ENCODE measurements at regions not wholly inside any gene's neighbourhood (a gene's known extent, or its start where the extent isn't known, plus 50 kb on each side); places are given as distances from the start of the nearest gene placed in this dataset.

- no peak overlapping the region for H3K9ac ChIP-seq (ENCODE audit: insufficient read depth, low read length)
- no peak overlapping the region for H3K4me2 ChIP-seq (ENCODE audit: extremely low read depth, insufficient read depth, low read length)
- no peaks in the 10 kb centered on the region for H3K36me3 ChIP-seq (ENCODE audit: control insufficient read depth, insufficient read depth, low read length)
- H3K4me1 ChIP-seq (ENCODE audit: control insufficient read depth, extremely low read depth, insufficient read depth, low read length), result no peaks in the 10 kb centered on the region
- no peak overlapping the region for H3K27ac ChIP-seq (ENCODE audit: insufficient read depth, low read length)
- H2AFZ ChIP-seq (ENCODE audit: low read length), result no peak overlapping the region
- H3K9me3 ChIP-seq (ENCODE audit: control insufficient read depth, insufficient read depth, low read depth, low read length), result no peaks in the 10 kb centered on the region
- no peaks in the 10 kb centered on the region for H3K27me3 ChIP-seq (ENCODE audit: control insufficient read depth, insufficient read depth, low read length)
- no peaks in the 10 kb centered on the region for H3K79me2 ChIP-seq (ENCODE audit: control insufficient read depth, insufficient read depth, low read length)
- no peak for DNase-seq (ENCODE audit: low read depth in 2 of 2)
- H3K4me3 ChIP-seq (replicated peaks in 1 of 4; ENCODE audit: control extremely low read depth in 1 of 4, insufficient read depth in 1 of 4, low read depth in 3 of 4, low read length in 4 of 4), result no peak overlapping the region
- H4K20me1 ChIP-seq (ENCODE audit: control insufficient read depth, extremely low read depth, insufficient read depth, low read length), result no peaks in the 10 kb centered on the region
- TF ChIP-seq EZH2 (IDR thresholded peaks at IDR 0.05; ENCODE audit: low read length, missing control alignments), result no peak
- no peak for TF ChIP-seq CTCF (conservative IDR thresholded peaks at IDR 0.05 in 1 of 2, IDR thresholded peaks at IDR 0.05 in 1 of 2; ENCODE audit: low read depth in 1 of 2, low read length in 2 of 2)
Measured at GRCh38 chr5:27548484-27548883, 510.1 kb upstream of the CDH9 start.

GRCh38 chr5:27535031-27535557 is 496.7 kb upstream of the CDH9 start:
- TF ChIP-seq CTCF (conservative IDR thresholded peaks at IDR 0.05 in 1 of 2, IDR thresholded peaks at IDR 0.05 in 1 of 2; ENCODE audit: low read depth in 1 of 2, low read length in 2 of 2), result no peak
- TF ChIP-seq EZH2 (IDR thresholded peaks at IDR 0.05; ENCODE audit: low read length, missing control alignments), result no peak
- Histone ChIP-seq H2AFZ (ENCODE audit: low read length) (no peak overlapping the region), H3K27me3 (ENCODE audit: control insufficient read depth, insufficient read depth, low read length) (no peaks in the 10 kb centered on the region), H3K9ac (ENCODE audit: insufficient read depth, low read length) (no peak overlapping the region), H3K9me3 (ENCODE audit: control insufficient read depth, insufficient read depth, low read depth, low read length) (no peaks in the 10 kb centered on the region), H3K36me3 (ENCODE audit: control insufficient read depth, insufficient read depth, low read length) (no peaks in the 10 kb centered on the region), H4K20me1 (ENCODE audit: control insufficient read depth, extremely low read depth, insufficient read depth, low read length) (no peaks in the 10 kb centered on the region), H3K4me3 (replicated peaks in 1 of 4; ENCODE audit: control extremely low read depth in 1 of 4, insufficient read depth in 1 of 4, low read depth in 3 of 4, low read length in 4 of 4) (no peak overlapping the region), H3K4me2 (ENCODE audit: extremely low read depth, insufficient read depth, low read length) (no peak overlapping the region), H3K4me1 (ENCODE audit: control insufficient read depth, extremely low read depth, insufficient read depth, low read length) (no peaks in the 10 kb centered on the region), H3K27ac (ENCODE audit: insufficient read depth, low read length) (no peak overlapping the region), H3K79me2 (ENCODE audit: control insufficient read depth, insufficient read depth, low read length) (no peaks in the 10 kb centered on the region)
- no peak for DNase-seq (ENCODE audit: low read depth in 2 of 2)

- Histone ChIP-seq H3K9me3 (ENCODE audit: control insufficient read depth, insufficient read depth, low read depth, low read length) (no peaks in the 10 kb centered on the region), H3K4me2 (ENCODE audit: extremely low read depth, insufficient read depth, low read length) (no peak overlapping the region), H3K27ac (ENCODE audit: insufficient read depth, low read length) (no peak overlapping the region), H2AFZ (ENCODE audit: low read length) (no peak overlapping the region), H3K4me1 (ENCODE audit: control insufficient read depth, extremely low read depth, insufficient read depth, low read length) (no peaks in the 10 kb centered on the region), H3K79me2 (ENCODE audit: control insufficient read depth, insufficient read depth, low read length) (no peaks in the 10 kb centered on the region), H4K20me1 (ENCODE audit: control insufficient read depth, extremely low read depth, insufficient read depth, low read length) (no peaks in the 10 kb centered on the region), H3K4me3 (replicated peaks in 1 of 4; ENCODE audit: control extremely low read depth in 1 of 4, insufficient read depth in 1 of 4, low read depth in 3 of 4, low read length in 4 of 4) (no peak overlapping the region), H3K36me3 (ENCODE audit: control insufficient read depth, insufficient read depth, low read length) (no peaks in the 10 kb centered on the region), H3K9ac (ENCODE audit: insufficient read depth, low read length) (no peak overlapping the region), H3K27me3 (ENCODE audit: control insufficient read depth, insufficient read depth, low read length) (no peaks in the 10 kb centered on the region)
- TF ChIP-seq CTCF (conservative IDR thresholded peaks at IDR 0.05 in 1 of 2, IDR thresholded peaks at IDR 0.05 in 1 of 2; ENCODE audit: low read depth in 1 of 2, low read length in 2 of 2) (no peak), EZH2 (IDR thresholded peaks at IDR 0.05; ENCODE audit: low read length, missing control alignments) (no peak)
- DNase-seq (ENCODE audit: low read depth in 2 of 2), result no peak
Measured at GRCh38 chr5:27532305-27532704, 493.9 kb upstream of the CDH9 start.

Measured in fibroblast of lung (primary cell).